ENCODE measurements at regions not wholly inside any gene's neighbourhood (a gene's known extent, or its start where the extent isn't known, plus 50 kb on each side); places are given as distances from the start of the nearest gene placed in this dataset.

DNA sequence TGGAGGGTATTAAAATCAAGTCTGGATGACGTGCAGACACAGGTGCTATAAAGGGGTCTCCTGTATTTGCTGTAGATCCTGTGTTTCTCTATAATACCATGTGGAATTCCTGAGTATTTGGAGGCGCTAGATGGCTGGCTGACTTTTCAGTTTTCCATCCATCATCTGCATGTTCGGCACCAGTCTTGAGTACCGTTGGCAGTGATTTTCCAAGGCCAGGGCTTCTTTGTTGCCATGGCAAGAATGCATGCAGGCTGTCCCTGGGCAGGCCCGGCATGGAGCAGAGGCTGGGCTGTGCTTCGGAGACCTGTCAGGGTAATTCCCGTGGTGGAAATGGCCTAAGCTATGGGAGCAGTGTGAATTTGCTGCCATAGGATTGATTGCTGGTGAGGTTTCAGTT is 405.9 kb upstream of the HS6ST1 start:
- H3K27ac ChIP-seq = no peak overlapping the region
- H3K36me3 ChIP-seq = no peaks in the 10 kb centered on the region
- no peaks in the 10 kb centered on the region for H3K9me3 ChIP-seq
- H3K27me3 ChIP-seq = no peaks in the 10 kb centered on the region
- DNase-seq = no peak
- no peaks in the 10 kb centered on the region for H3K4me1 ChIP-seq
- no peak for TF ChIP-seq POLR2A (IDR thresholded peaks at IDR 0.05)
- TF ChIP-seq, protein P1, sequence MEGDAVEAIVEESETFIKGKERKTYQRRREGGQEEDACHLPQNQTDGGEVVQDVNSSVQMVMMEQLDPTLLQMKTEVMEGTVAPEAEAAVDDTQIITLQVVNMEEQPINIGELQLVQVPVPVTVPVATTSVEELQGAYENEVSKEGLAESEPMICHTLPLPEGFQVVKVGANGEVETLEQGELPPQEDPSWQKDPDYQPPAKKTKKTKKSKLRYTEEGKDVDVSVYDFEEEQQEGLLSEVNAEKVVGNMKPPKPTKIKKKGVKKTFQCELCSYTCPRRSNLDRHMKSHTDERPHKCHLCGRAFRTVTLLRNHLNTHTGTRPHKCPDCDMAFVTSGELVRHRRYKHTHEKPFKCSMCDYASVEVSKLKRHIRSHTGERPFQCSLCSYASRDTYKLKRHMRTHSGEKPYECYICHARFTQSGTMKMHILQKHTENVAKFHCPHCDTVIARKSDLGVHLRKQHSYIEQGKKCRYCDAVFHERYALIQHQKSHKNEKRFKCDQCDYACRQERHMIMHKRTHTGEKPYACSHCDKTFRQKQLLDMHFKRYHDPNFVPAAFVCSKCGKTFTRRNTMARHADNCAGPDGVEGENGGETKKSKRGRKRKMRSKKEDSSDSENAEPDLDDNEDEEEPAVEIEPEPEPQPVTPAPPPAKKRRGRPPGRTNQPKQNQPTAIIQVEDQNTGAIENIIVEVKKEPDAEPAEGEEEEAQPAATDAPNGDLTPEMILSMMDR (IDR thresholded peaks at IDR 0.05) = no peak
- WGBS (ENCODE audit: insufficient coverage, low coverage, low lambda C conversion rate, missing lambda C conversion rate) = 88% methylated on average over 3 of the region's 7 CpGs
- no peak overlapping the region for H3K4me3 ChIP-seq
- intact Hi-C loops (cut with DNase I) = no loop called here
- no peak for ATAC-seq

DNA sequence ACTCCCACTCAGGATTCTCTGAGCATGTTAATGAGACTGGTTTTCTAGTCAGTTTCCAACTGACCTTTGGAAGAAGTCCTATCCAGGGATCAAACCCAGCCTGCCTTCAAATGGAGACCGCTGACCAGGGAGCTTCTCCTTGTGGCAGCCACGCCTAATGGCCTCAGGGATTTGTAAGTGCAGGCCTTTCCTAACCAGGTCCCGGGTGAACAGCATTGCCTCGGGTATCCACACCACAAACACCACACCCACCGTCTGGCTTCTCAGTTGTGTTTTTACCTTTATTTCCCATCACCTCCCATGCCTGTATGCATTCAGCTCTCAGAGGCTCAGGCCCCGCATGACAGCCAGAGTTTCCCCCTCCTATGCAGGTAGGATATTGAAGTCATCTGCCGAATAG is 406.3 kb upstream of the HS6ST1 start:
- Histone ChIP-seq H3K9me3 (no peaks in the 10 kb centered on the region), H3K4me3 (no peak overlapping the region), H3K4me1 (no peaks in the 10 kb centered on the region), H3K27me3 (no peaks in the 10 kb centered on the region), H3K27ac (no peak overlapping the region), H3K36me3 (no peaks in the 10 kb centered on the region)
- DNase-seq (no peak), ATAC-seq (no peak)
- 75% methylated on average over 3 of the region's 7 CpGs for WGBS (ENCODE audit: insufficient coverage, low coverage, low lambda C conversion rate, missing lambda C conversion rate)
- TF ChIP-seq, protein P1 (IDR thresholded peaks at IDR 0.05) = no peak
- no peak for TF ChIP-seq POLR2A (IDR thresholded peaks at IDR 0.05)
- intact Hi-C loops (cut with DNase I) = no loop called here

DNA sequence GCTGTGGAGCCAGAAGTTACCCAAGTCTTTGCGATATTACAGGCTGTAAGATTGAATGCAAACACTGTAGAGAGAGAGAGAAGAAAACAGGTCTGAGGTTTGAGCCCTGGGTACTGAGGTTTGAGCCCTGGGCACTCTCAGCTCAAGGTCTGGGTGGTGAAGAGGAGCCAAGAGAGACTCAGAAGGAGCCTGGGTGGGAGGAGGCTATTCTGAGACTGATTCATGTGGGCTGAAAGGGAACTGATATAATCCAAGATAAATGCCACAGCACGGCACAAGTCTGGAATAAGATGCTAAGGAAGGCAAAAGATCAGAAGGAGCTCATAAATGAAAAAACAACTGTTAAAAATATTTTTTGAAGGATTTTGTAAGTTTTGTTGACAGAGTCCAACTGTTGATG is 407.6 kb upstream of the HS6ST1 start:
- Histone ChIP-seq H3K4me3 (no peak overlapping the region), H3K36me3 (no peaks in the 10 kb centered on the region), H3K27ac (no peak overlapping the region), H3K27me3 (no peaks in the 10 kb centered on the region), H3K4me1 (no peaks in the 10 kb centered on the region), H3K9me3 (no peaks in the 10 kb centered on the region)
- TF ChIP-seq, protein P1 (IDR thresholded peaks at IDR 0.05) = no peak
- TF ChIP-seq POLR2A (IDR thresholded peaks at IDR 0.05) = no peak
- WGBS (ENCODE audit: insufficient coverage, low coverage, low lambda C conversion rate, missing lambda C conversion rate) = 65% methylated on average over 2 of the region's 2 CpGs
- intact Hi-C loops (cut with DNase I) = no loop called here
- DNase-seq = no peak
- no peak for ATAC-seq

DNA sequence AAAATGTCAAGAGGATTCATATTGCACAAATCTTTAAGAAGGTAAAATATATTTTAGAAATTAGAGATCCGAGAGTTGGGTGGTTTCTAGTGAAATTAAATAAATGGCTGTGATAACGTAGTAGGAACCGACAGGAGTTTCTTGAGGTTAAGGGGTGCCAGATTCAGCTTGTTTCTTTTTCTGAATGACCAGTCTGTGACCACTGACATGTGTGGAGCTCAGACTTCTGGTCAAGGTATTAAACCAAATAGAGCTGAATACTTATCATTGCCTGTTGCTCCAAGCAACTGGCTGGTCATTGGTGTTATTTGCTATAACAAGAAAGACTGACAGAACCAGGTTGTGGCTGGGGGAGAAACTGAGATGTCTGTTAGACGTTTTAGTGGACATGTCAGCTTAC is 408.2 kb upstream of the HS6ST1 start:
- 66% methylated on average over 4 of the region's 4 CpGs for WGBS (ENCODE audit: insufficient coverage, low coverage, low lambda C conversion rate, missing lambda C conversion rate)
- Histone ChIP-seq H3K27me3 (no peaks in the 10 kb centered on the region), H3K9me3 (no peaks in the 10 kb centered on the region), H3K4me3 (no peak overlapping the region), H3K27ac (no peak overlapping the region), H3K36me3 (no peaks in the 10 kb centered on the region), H3K4me1 (no peaks in the 10 kb centered on the region)
- DNase-seq = no peak
- intact Hi-C loops (cut with DNase I) = no loop called here
- no peak for TF ChIP-seq POLR2A (IDR thresholded peaks at IDR 0.05)
- TF ChIP-seq, protein P1 (IDR thresholded peaks at IDR 0.05) = no peak
- ATAC-seq = no peak

DNA sequence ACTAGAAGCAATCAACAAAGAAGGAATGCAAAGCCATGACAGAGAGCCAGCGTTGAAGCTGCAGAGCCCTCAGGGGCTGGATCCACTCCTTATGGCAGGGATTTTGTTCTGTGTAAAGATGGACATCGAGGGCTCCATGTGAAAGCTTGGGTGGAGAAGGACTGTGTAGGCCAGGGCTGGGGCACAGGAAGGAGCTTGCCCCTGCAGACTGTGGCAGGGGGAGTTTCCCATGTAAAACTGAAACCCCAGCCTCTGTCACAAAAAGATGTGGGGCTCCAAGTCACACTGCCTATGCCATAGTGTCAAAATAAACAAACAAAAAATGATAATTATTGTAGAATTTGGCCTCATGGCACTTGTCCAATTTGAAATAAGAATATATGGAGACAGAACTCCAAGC is 408.7 kb upstream of the HS6ST1 start:
- intact Hi-C loops (cut with DNase I) = no loop called here
- no peak for DNase-seq
- no peak overlapping the region for H3K4me3 ChIP-seq
- no peaks in the 10 kb centered on the region for H3K36me3 ChIP-seq
- TF ChIP-seq POLR2A (IDR thresholded peaks at IDR 0.05) = no peak
- TF ChIP-seq, protein P1 (IDR thresholded peaks at IDR 0.05) = no peak
- no peaks in the 10 kb centered on the region for H3K27me3 ChIP-seq
- WGBS (ENCODE audit: insufficient coverage, low coverage, low lambda C conversion rate, missing lambda C conversion rate) = 57% methylated on average over 1 of the region's 2 CpGs
- no peaks in the 10 kb centered on the region for H3K4me1 ChIP-seq
- H3K27ac ChIP-seq = no peak overlapping the region
- no peak for ATAC-seq
- no peaks in the 10 kb centered on the region for H3K9me3 ChIP-seq

All from right lobe of liver (tissue), 6 donors.